ENCODE measurements at regions not wholly inside any gene's neighbourhood (a gene's known extent, or its start where the extent isn't known, plus 50 kb on each side); places are given as distances from the start of the nearest gene placed in this dataset.

GRCh38 chr4:14834382-14834781, 167.9 kb upstream of the CPEB2 start:
- ChIA-PET POLR2A (no interaction called here), CTCF (interaction anchor here (0.6 kb wide), 1 partner anchor 12 kb away, joined by 3 read pairs; no protein-coding TSS in a partner anchor)
- no peaks in the 10 kb centered on the region for H3K36me3 ChIP-seq (ENCODE audit: control insufficient read depth in 2 of 2, insufficient read depth in 1 of 2, low read length in 2 of 2)
- no peak overlapping the region for H3K4me3 ChIP-seq (ENCODE audit: low read depth, low read length)
- TF ChIP-seq GLIS1 (tag by site-specific recombination; IDR thresholded peaks at IDR 0.05) (no peak), PBX3 (CRISPR knock-in tag; IDR thresholded peaks at IDR 0.05) (no peak), ZNF555 (tag by site-specific recombination; conservative IDR thresholded peaks at IDR 0.05) (no peak), ZSCAN18 (tag by site-specific recombination; IDR thresholded peaks at IDR 0.05) (no peak), ZNF148 (tag by site-specific recombination; IDR thresholded peaks at IDR 0.05; ENCODE audit: borderline replicate concordance) (no peak), ZNF239 (tag by site-specific recombination; IDR thresholded peaks at IDR 0.05) (no peak), ZBTB49 (tag by site-specific recombination; IDR thresholded peaks at IDR 0.05; ENCODE audit: low read depth) (no peak), ZNF18 (tag by site-specific recombination; IDR thresholded peaks at IDR 0.05) (no peak), ZNF24 (tag by site-specific recombination; IDR thresholded peaks at IDR 0.05) (no peak), ZEB2 (tag by site-specific recombination; IDR thresholded peaks at IDR 0.05) (no peak), ZNF610 (tag by site-specific recombination; IDR thresholded peaks at IDR 0.05; ENCODE audit: borderline replicate concordance) (no peak), ZNF175 (tag by site-specific recombination; IDR thresholded peaks at IDR 0.05) (no peak), ZNF157 (tag by site-specific recombination; IDR thresholded peaks at IDR 0.05) (no peak), ZBTB20 (tag by site-specific recombination; IDR thresholded peaks at IDR 0.05) (no peak)
- no peaks in the 10 kb centered on the region for H3K4me1 ChIP-seq (ENCODE audit: control insufficient read depth, insufficient read depth, low read length)
- no peaks in the 10 kb centered on the region for H3K9me3 ChIP-seq (ENCODE audit: control insufficient read depth, insufficient read depth, low read depth, low read length)
- H3K27ac ChIP-seq (ENCODE audit: extremely low read depth, low read depth, low read length): no peak overlapping the region

- CTCF ChIA-PET: no interaction called here
- H3K27ac ChIP-seq (ENCODE audit: extremely low read depth, low read depth, low read length): no peak overlapping the region
- H3K36me3 ChIP-seq (ENCODE audit: control insufficient read depth in 2 of 2, insufficient read depth in 1 of 2, low read length in 2 of 2): no peaks in the 10 kb centered on the region
- H3K4me1 ChIP-seq (ENCODE audit: control insufficient read depth, insufficient read depth, low read length): no peaks in the 10 kb centered on the region
- POLR2A ChIA-PET: no interaction called here
- H3K4me3 ChIP-seq (ENCODE audit: low read depth, low read length): no peak overlapping the region
- no peaks in the 10 kb centered on the region for H3K9me3 ChIP-seq (ENCODE audit: control insufficient read depth, insufficient read depth, low read depth, low read length)
- no peak for TF ChIP-seq MYNN (tag by site-specific recombination; IDR thresholded peaks at IDR 0.05; ENCODE audit: borderline replicate concordance)
- TF ChIP-seq BCL11A (tag by site-specific recombination; IDR thresholded peaks at IDR 0.05; ENCODE audit: low read depth): no peak
- TF ChIP-seq ZNF37A (tag by site-specific recombination; IDR thresholded peaks at IDR 0.05): no peak
- TF ChIP-seq ZNF354C (tag by site-specific recombination; IDR thresholded peaks at IDR 0.05; ENCODE audit: borderline replicate concordance, low read depth): no peak
- no peak for TF ChIP-seq ZNF274 (IDR thresholded peaks at IDR 0.05; ENCODE audit: low read length)
- no peak for TF ChIP-seq ZNF274 (tag by site-specific recombination; IDR thresholded peaks at IDR 0.05; ENCODE audit: borderline replicate concordance)
- no peak for TF ChIP-seq ZNF677 (tag by site-specific recombination; IDR thresholded peaks at IDR 0.05)
- no peak for TF ChIP-seq ZNF561 (tag by site-specific recombination; IDR thresholded peaks at IDR 0.05; ENCODE audit: borderline replicate concordance)
- no peak for TF ChIP-seq ZSCAN4 (tag by site-specific recombination; IDR thresholded peaks at IDR 0.05)
- TF ChIP-seq ZNF571 (tag by site-specific recombination; IDR thresholded peaks at IDR 0.05): no peak
- TF ChIP-seq ZNF776 (tag by site-specific recombination; IDR thresholded peaks at IDR 0.05; ENCODE audit: borderline replicate concordance): no peak
These were observed 167.0 kb upstream of the CPEB2 start for GRCh38 chr4:14835288-14835687.

Measured in HEK293 (cell line).